GM21381 (cell line): ENCODE measurements at regions not wholly inside any gene's neighbourhood (a gene's known extent, or its start where the extent isn't known, plus 50 kb on each side); places are given as distances from the start of the nearest gene placed in this dataset.
"Not testable (repeated sequence)": the region's sequence is repeated elsewhere in the genome, so short reads cannot be mapped to it uniquely, and the experiment has no call there.

Source experiments
- ATAC-seq: cut with Tn5 transposase; IDR thresholded peaks from one replicate; pipeline ENCODE4 v1.9.1; 2021; ENCODE audit warnings: mild to moderate bottlenecking, moderate library complexity; ENCODE audit not compliant: unreplicated experiment

- no peak for ATAC-seq
Observed at GRCh38 chrX:140447150-140447549, 57.7 kb downstream of the SOX3 start.

- ATAC-seq: no peak
Observed at GRCh38 chrX:140440876-140441275, 64.0 kb downstream of the SOX3 start.

GRCh38 chrX:140439476-140439875 is 65.4 kb downstream of the SOX3 start:
- ATAC-seq: no peak

GRCh38 chrX:140434347-140434746 is 70.5 kb downstream of the SOX3 start:
- no peak for ATAC-seq

GRCh38 chrX:140433582-140433981 is 71.3 kb downstream of the SOX3 start:
- ATAC-seq: no peak

GRCh38 chrX:140432346-140433175 is 72.3 kb downstream of the SOX3 start:
- ATAC-seq: no peak

GRCh38 chrX:140431521-140431920 is 73.3 kb downstream of the SOX3 start:
- ATAC-seq: no peak

- ATAC-seq: no peak
Observed at GRCh38 chrX:140425712-140426395, 79.0 kb downstream of the SOX3 start.

GRCh38 chrX:140422501-140422900 is 82.4 kb downstream of the SOX3 start:
- no peak for ATAC-seq

- ATAC-seq: not testable (repeated sequence)
Observed at GRCh38 chrX:140402131-140402530, 102.7 kb downstream of the SOX3 start.

- ATAC-seq: not testable (repeated sequence)
Observed at GRCh38 chrX:140396326-140396725, 108.5 kb downstream of the SOX3 start.

- no peak for ATAC-seq
Observed at GRCh38 chrX:140393507-140393906, 111.4 kb downstream of the SOX3 start.

GRCh38 chrX:140391313-140391712 is 113.6 kb downstream of the SOX3 start:
- ATAC-seq: no peak

GRCh38 chrX:140389331-140389730 is 115.5 kb downstream of the SOX3 start:
- no peak for ATAC-seq

GRCh38 chrX:140362861-140363260 is 142.0 kb downstream of the SOX3 start:
- no peak for ATAC-seq

GRCh38 chrX:140360924-140361323 is 143.9 kb downstream of the SOX3 start:
- ATAC-seq: no peak

- ATAC-seq: no peak
Observed at GRCh38 chrX:140360284-140360683, 144.6 kb downstream of the SOX3 start.

GRCh38 chrX:140355922-140356321 is 148.9 kb downstream of the SOX3 start:
- no peak for ATAC-seq

- ATAC-seq: no peak
Observed at GRCh38 chrX:140355429-140355828, 149.4 kb downstream of the SOX3 start.

- no peak for ATAC-seq
Observed at GRCh38 chrX:140354431-140355120, 150.3 kb downstream of the SOX3 start.

- no peak for ATAC-seq
Observed at GRCh38 chrX:140346729-140347128, 158.1 kb downstream of the SOX3 start.
